BLaER1 (cell line): ENCODE measurements at regions not wholly inside any gene's neighbourhood (a gene's known extent, or its start where the extent isn't known, plus 50 kb on each side); places are given as distances from the start of the nearest gene placed in this dataset.
"Not testable (repeated sequence)": the region's sequence is repeated elsewhere in the genome, so short reads cannot be mapped to it uniquely, and the experiment has no call there.

Source experiments
- H3K27ac ChIP-seq: shearing (Covaris generic); formaldehyde crosslinking; 2 replicates; pipeline ENCODE4 v1.8.1; 2022
- H3K27me3 ChIP-seq: shearing (Covaris generic); formaldehyde crosslinking; 2 replicates; pipeline ENCODE4 v1.8.1; 2022
- H3K36me3 ChIP-seq: shearing (Covaris generic); formaldehyde crosslinking; 2 replicates; pipeline ENCODE4 v1.8.1; 2022
- H3K4me1 ChIP-seq: shearing (Covaris generic); formaldehyde crosslinking; 2 replicates; pipeline ENCODE4 v1.8.1; 2022
- H3K4me2 ChIP-seq: shearing (Covaris generic); formaldehyde crosslinking; 2 replicates; pipeline ENCODE4 v1.8.1; 2022
- H3K4me3 ChIP-seq: shearing (Covaris generic); formaldehyde crosslinking; 2 replicates; pipeline ENCODE4 v1.8.1; 2022
- H3K9ac ChIP-seq: shearing (Covaris generic); formaldehyde crosslinking; 2 replicates; pipeline ENCODE4 v1.8.1; 2022
- H3K9me3 ChIP-seq: shearing (Covaris generic); formaldehyde crosslinking; 2 replicates; pipeline ENCODE4 v1.8.1; 2022
- H4K20me1 ChIP-seq: shearing (Covaris generic); formaldehyde crosslinking; 2 replicates; pipeline ENCODE4 v1.8.1; 2022
- Cebpa-rat ChIP-seq: shearing (Covaris generic); IDR thresholded peaks from 2 replicates; pipeline ENCODE4 v1.8.1; 2022

- Histone ChIP-seq H3K4me3 (no peak overlapping the region), H3K4me1 (peaks cover 19% of the 10 kb centered on the region), H3K27ac (no peak overlapping the region), H3K4me2 (peak overlapping the region; percentile 39), H3K36me3 (no peaks in the 10 kb centered on the region), H4K20me1 (no peaks in the 10 kb centered on the region), H3K9ac (no peak overlapping the region), H3K9me3 (no peaks in the 10 kb centered on the region), H3K27me3 (no peaks in the 10 kb centered on the region)
- no peak for TF ChIP-seq Cebpa-rat
Measured at GRCh38 chr5:52134013-52134650, 653.6 kb upstream of the ITGA1 start.

- H3K9me3 ChIP-seq, result no peaks in the 10 kb centered on the region
- H3K4me3 ChIP-seq, result no peak overlapping the region
- no peaks in the 10 kb centered on the region for H3K36me3 ChIP-seq
- H3K27ac ChIP-seq, result no peak overlapping the region
- H3K9ac ChIP-seq, result no peak overlapping the region
- no peaks in the 10 kb centered on the region for H3K4me1 ChIP-seq
- no peaks in the 10 kb centered on the region for H3K27me3 ChIP-seq
- no peaks in the 10 kb centered on the region for H4K20me1 ChIP-seq
- no peak overlapping the region for H3K4me2 ChIP-seq
- TF ChIP-seq Cebpa-rat, result no peak
Measured at GRCh38 chr5:52139888-52140615, 647.7 kb upstream of the ITGA1 start.

GRCh38 chr5:52148679-52149078 is 639.0 kb upstream of the ITGA1 start:
- Histone ChIP-seq H3K4me2 (no peak overlapping the region), H3K4me1 (no peaks in the 10 kb centered on the region)
- TF ChIP-seq Cebpa-rat, result no peak

GRCh38 chr5:52150501-52150900 is 637.2 kb upstream of the ITGA1 start:
- H3K4me3 ChIP-seq, result no peak overlapping the region
- H3K36me3 ChIP-seq, result no peaks in the 10 kb centered on the region
- H3K9me3 ChIP-seq, result no peaks in the 10 kb centered on the region
- no peaks in the 10 kb centered on the region for H3K27me3 ChIP-seq
- no peaks in the 10 kb centered on the region for H3K4me1 ChIP-seq
- no peak overlapping the region for H3K9ac ChIP-seq
- H3K27ac ChIP-seq, result no peak overlapping the region
- no peaks in the 10 kb centered on the region for H4K20me1 ChIP-seq
- H3K4me2 ChIP-seq, result no peak overlapping the region
- no peak for TF ChIP-seq Cebpa-rat

More at GRCh38 chr5:52148679-52149078, 639.0 kb upstream of the ITGA1 start:
- no peaks in the 10 kb centered on the region for H4K20me1 ChIP-seq
- H3K9me3 ChIP-seq, result no peaks in the 10 kb centered on the region
- no peaks in the 10 kb centered on the region for H3K27me3 ChIP-seq
- H3K9ac ChIP-seq, result no peak overlapping the region
- H3K4me3 ChIP-seq, result no peak overlapping the region
- no peak overlapping the region for H3K27ac ChIP-seq
- H3K36me3 ChIP-seq, result no peaks in the 10 kb centered on the region

GRCh38 chr5:52156809-52157208 is 630.9 kb upstream of the ITGA1 start:
- not testable (repeated sequence) for H4K20me1 ChIP-seq, H3K9me3 ChIP-seq, H3K27ac ChIP-seq, H3K27me3 ChIP-seq, H3K4me3 ChIP-seq, H3K36me3 ChIP-seq, H3K9ac ChIP-seq
- peaks cover 12% of the 10 kb centered on the region for H3K4me1 ChIP-seq
- H3K4me2 ChIP-seq, result peak overlapping the region; percentile 44

- not testable (repeated sequence) for H3K27me3 ChIP-seq, H3K36me3 ChIP-seq, H3K9ac ChIP-seq, H3K4me1 ChIP-seq, H3K9me3 ChIP-seq, H4K20me1 ChIP-seq, H3K4me3 ChIP-seq, H3K27ac ChIP-seq, H3K4me2 ChIP-seq
Measured at GRCh38 chr5:52165806-52166205, 621.9 kb upstream of the ITGA1 start.

- Histone ChIP-seq H3K36me3 (no peaks in the 10 kb centered on the region), H3K27me3 (no peaks in the 10 kb centered on the region), H3K4me2 (no peak overlapping the region), H3K9ac (no peak overlapping the region), H3K9me3 (no peaks in the 10 kb centered on the region), H3K4me1 (no peaks in the 10 kb centered on the region), H3K4me3 (no peak overlapping the region), H4K20me1 (no peaks in the 10 kb centered on the region), H3K27ac (no peak overlapping the region)
- TF ChIP-seq Cebpa-rat, result no peak
Measured at GRCh38 chr5:52173133-52173532, 614.6 kb upstream of the ITGA1 start.

GRCh38 chr5:52177193-52177592 is 610.5 kb upstream of the ITGA1 start:
- H3K4me2 ChIP-seq, result no peak overlapping the region
- no peak overlapping the region for H3K9ac ChIP-seq
- no peak overlapping the region for H3K27ac ChIP-seq
- no peaks in the 10 kb centered on the region for H3K27me3 ChIP-seq
- no peaks in the 10 kb centered on the region for H3K36me3 ChIP-seq
- no peaks in the 10 kb centered on the region for H3K9me3 ChIP-seq
- no peak overlapping the region for H3K4me3 ChIP-seq
- H4K20me1 ChIP-seq, result no peaks in the 10 kb centered on the region
- TF ChIP-seq Cebpa-rat, result no peak
- no peaks in the 10 kb centered on the region for H3K4me1 ChIP-seq

- no peak overlapping the region for H3K9ac ChIP-seq
- no peaks in the 10 kb centered on the region for H4K20me1 ChIP-seq
- no peaks in the 10 kb centered on the region for H3K36me3 ChIP-seq
- H3K27ac ChIP-seq, result no peak overlapping the region
- no peak overlapping the region for H3K4me2 ChIP-seq
- no peaks in the 10 kb centered on the region for H3K4me1 ChIP-seq
- no peak overlapping the region for H3K4me3 ChIP-seq
- TF ChIP-seq Cebpa-rat, result no peak
- H3K9me3 ChIP-seq, result no peaks in the 10 kb centered on the region
- no peaks in the 10 kb centered on the region for H3K27me3 ChIP-seq
Measured at GRCh38 chr5:52181403-52181802, 606.3 kb upstream of the ITGA1 start.

GRCh38 chr5:52190737-52191136 is 597.0 kb upstream of the ITGA1 start:
- no peak for TF ChIP-seq Cebpa-rat
- H3K4me1 ChIP-seq, result no peaks in the 10 kb centered on the region
- no peak overlapping the region for H3K9ac ChIP-seq
- H3K4me2 ChIP-seq, result no peak overlapping the region
- H3K4me3 ChIP-seq, result no peak overlapping the region
- no peaks in the 10 kb centered on the region for H3K36me3 ChIP-seq
- H4K20me1 ChIP-seq, result no peaks in the 10 kb centered on the region
- H3K27me3 ChIP-seq, result no peaks in the 10 kb centered on the region
- no peak overlapping the region for H3K27ac ChIP-seq
- no peaks in the 10 kb centered on the region for H3K9me3 ChIP-seq

GRCh38 chr5:52199833-52200232 is 587.9 kb upstream of the ITGA1 start:
- no peaks in the 10 kb centered on the region for H3K36me3 ChIP-seq
- H3K4me3 ChIP-seq, result no peak overlapping the region
- no peaks in the 10 kb centered on the region for H3K9me3 ChIP-seq
- H3K4me1 ChIP-seq, result no peaks in the 10 kb centered on the region
- TF ChIP-seq Cebpa-rat, result no peak
- H3K9ac ChIP-seq, result no peak overlapping the region
- no peaks in the 10 kb centered on the region for H3K27me3 ChIP-seq
- no peak overlapping the region for H3K27ac ChIP-seq
- H3K4me2 ChIP-seq, result no peak overlapping the region
- no peaks in the 10 kb centered on the region for H4K20me1 ChIP-seq
